T-helper 1 cell (primary cell): ENCODE measurements at regions not wholly inside any gene's neighbourhood (a gene's known extent, or its start where the extent isn't known, plus 50 kb on each side); places are given as distances from the start of the nearest gene placed in this dataset.

Experiments
- DNase-seq, 5 donors: peaks; one replicate each; pipeline ENCODE4 v3.0.0-alpha.2; 2012 to 2020

GRCh38 chr3:74564560-74564959, 49.9 kb downstream of the CNTN3 start:
- no peak for DNase-seq

- no peak for DNase-seq
Observed at GRCh38 chr3:74562558-74563269, 51.7 kb downstream of the CNTN3 start.

GRCh38 chr3:74561881-74562280, 52.6 kb downstream of the CNTN3 start:
- no peak for DNase-seq

- DNase-seq, result no peak
Observed at GRCh38 chr3:74559261-74559660, 55.2 kb downstream of the CNTN3 start.

GRCh38 chr3:74550686-74551085, 63.8 kb downstream of the CNTN3 start:
- no peak for DNase-seq

GRCh38 chr3:74546426-74546825, 68.0 kb downstream of the CNTN3 start:
- DNase-seq, result no peak

GRCh38 chr3:74542441-74542840, 72.0 kb downstream of the CNTN3 start:
- no peak for DNase-seq

- DNase-seq, result no peak
Observed at GRCh38 chr3:74539876-74540275, 74.6 kb downstream of the CNTN3 start.

GRCh38 chr3:74538669-74539068, 75.8 kb downstream of the CNTN3 start:
- no peak for DNase-seq

- no peak for DNase-seq
Observed at GRCh38 chr3:74537857-74538256, 76.6 kb downstream of the CNTN3 start.

GRCh38 chr3:74537164-74537563, 77.3 kb downstream of the CNTN3 start:
- no peak for DNase-seq

- DNase-seq, result no peak
Observed at GRCh38 chr3:74535281-74535680, 79.2 kb downstream of the CNTN3 start.

GRCh38 chr3:74534611-74535010, 79.8 kb downstream of the CNTN3 start:
- DNase-seq, result no peak

- DNase-seq, result no peak
Observed at GRCh38 chr3:74532446-74532845, 82.0 kb downstream of the CNTN3 start.

- no peak for DNase-seq
Observed at GRCh38 chr3:74531491-74531890, 83.0 kb downstream of the CNTN3 start.

- no peak for DNase-seq
Observed at GRCh38 chr3:74529145-74529544, 85.3 kb downstream of the CNTN3 start.

GRCh38 chr3:74527566-74527965, 86.9 kb downstream of the CNTN3 start:
- DNase-seq, result no peak

- no peak for DNase-seq
Observed at GRCh38 chr3:74523811-74524210, 90.6 kb downstream of the CNTN3 start.

GRCh38 chr3:74520895-74521294, 93.6 kb downstream of the CNTN3 start:
- no peak for DNase-seq

- DNase-seq, result no peak
Observed at GRCh38 chr3:74518610-74519009, 95.8 kb downstream of the CNTN3 start.

- no peak for DNase-seq
Observed at GRCh38 chr3:74516019-74516418, 98.4 kb downstream of the CNTN3 start.

- no peak for DNase-seq
Observed at GRCh38 chr3:74515451-74515850, 99.0 kb downstream of the CNTN3 start.

GRCh38 chr3:74511078-74511477, 103.4 kb downstream of the CNTN3 start:
- no peak for DNase-seq

GRCh38 chr3:74510261-74510818, 104.1 kb downstream of the CNTN3 start:
- no peak for DNase-seq

- no peak for DNase-seq
Observed at GRCh38 chr3:74507691-74508090, 106.8 kb downstream of the CNTN3 start.
